HL-60 (cell line): ENCODE measurements at regions not wholly inside any gene's neighbourhood (a gene's known extent, or its start where the extent isn't known, plus 50 kb on each side); places are given as distances from the start of the nearest gene placed in this dataset.

Experiments
- POLR2AphosphoS5 ChIP-seq: IDR thresholded peaks from 2 replicates; pipeline ENCODE4 v1.6.1; 2012; ENCODE audit warnings: low read depth
- TF ChIP-seq, protein P1 (sequence below): IDR thresholded peaks from one replicate; pipeline ENCODE4 v1.5.1; 2011; ENCODE audit warnings: low read length, control low read depth, inconsistent platforms; ENCODE audit not compliant: insufficient read depth
- TF ChIP-seq, protein P2 (sequence below): IDR thresholded peaks from 2 replicates; pipeline ENCODE4 v1.6.1; 2012; ENCODE audit warnings: low read depth; ENCODE audit not compliant: insufficient replicate concordance

DNA sequence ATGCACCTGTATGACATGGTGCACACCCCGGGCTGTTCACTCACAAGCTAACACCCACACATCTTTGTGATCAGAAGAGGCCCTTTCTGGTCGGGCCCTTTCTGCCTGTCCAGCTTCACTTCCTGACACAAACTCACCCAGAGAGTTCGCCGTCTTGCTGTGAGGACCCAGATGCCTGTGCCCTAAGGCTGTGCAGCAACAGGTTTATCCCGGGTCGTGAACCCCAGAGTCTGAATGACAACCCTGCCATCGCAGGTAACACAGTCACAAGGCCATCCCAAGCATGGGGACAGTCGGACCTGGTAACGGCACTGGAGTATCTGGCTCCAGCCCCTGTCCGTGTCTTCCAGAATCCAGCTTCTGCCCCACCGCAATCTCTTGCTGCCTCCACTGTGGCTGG is 235.1 kb downstream of the BUD13 start:
- TF ChIP-seq, protein P1, sequence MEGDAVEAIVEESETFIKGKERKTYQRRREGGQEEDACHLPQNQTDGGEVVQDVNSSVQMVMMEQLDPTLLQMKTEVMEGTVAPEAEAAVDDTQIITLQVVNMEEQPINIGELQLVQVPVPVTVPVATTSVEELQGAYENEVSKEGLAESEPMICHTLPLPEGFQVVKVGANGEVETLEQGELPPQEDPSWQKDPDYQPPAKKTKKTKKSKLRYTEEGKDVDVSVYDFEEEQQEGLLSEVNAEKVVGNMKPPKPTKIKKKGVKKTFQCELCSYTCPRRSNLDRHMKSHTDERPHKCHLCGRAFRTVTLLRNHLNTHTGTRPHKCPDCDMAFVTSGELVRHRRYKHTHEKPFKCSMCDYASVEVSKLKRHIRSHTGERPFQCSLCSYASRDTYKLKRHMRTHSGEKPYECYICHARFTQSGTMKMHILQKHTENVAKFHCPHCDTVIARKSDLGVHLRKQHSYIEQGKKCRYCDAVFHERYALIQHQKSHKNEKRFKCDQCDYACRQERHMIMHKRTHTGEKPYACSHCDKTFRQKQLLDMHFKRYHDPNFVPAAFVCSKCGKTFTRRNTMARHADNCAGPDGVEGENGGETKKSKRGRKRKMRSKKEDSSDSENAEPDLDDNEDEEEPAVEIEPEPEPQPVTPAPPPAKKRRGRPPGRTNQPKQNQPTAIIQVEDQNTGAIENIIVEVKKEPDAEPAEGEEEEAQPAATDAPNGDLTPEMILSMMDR = no peak
- no peak for TF ChIP-seq POLR2AphosphoS5
- TF ChIP-seq, protein P2, sequence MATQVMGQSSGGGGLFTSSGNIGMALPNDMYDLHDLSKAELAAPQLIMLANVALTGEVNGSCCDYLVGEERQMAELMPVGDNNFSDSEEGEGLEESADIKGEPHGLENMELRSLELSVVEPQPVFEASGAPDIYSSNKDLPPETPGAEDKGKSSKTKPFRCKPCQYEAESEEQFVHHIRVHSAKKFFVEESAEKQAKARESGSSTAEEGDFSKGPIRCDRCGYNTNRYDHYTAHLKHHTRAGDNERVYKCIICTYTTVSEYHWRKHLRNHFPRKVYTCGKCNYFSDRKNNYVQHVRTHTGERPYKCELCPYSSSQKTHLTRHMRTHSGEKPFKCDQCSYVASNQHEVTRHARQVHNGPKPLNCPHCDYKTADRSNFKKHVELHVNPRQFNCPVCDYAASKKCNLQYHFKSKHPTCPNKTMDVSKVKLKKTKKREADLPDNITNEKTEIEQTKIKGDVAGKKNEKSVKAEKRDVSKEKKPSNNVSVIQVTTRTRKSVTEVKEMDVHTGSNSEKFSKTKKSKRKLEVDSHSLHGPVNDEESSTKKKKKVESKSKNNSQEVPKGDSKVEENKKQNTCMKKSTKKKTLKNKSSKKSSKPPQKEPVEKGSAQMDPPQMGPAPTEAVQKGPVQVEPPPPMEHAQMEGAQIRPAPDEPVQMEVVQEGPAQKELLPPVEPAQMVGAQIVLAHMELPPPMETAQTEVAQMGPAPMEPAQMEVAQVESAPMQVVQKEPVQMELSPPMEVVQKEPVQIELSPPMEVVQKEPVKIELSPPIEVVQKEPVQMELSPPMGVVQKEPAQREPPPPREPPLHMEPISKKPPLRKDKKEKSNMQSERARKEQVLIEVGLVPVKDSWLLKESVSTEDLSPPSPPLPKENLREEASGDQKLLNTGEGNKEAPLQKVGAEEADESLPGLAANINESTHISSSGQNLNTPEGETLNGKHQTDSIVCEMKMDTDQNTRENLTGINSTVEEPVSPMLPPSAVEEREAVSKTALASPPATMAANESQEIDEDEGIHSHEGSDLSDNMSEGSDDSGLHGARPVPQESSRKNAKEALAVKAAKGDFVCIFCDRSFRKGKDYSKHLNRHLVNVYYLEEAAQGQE = no peak
